SW 1271 (cell line): ENCODE measurements at regions not wholly inside any gene's neighbourhood (a gene's known extent, or its start where the extent isn't known, plus 50 kb on each side); places are given as distances from the start of the nearest gene placed in this dataset.
"Not testable (repeated sequence)": the region's sequence is repeated elsewhere in the genome, so short reads cannot be mapped to it uniquely, and the experiment has no call there.

ENCODE experiments used
- DNase-seq, 2 experiments: peaks; one replicate each; lab custom pipeline; 2025; lab: John Stamatoyannopoulos, UW

DNA sequence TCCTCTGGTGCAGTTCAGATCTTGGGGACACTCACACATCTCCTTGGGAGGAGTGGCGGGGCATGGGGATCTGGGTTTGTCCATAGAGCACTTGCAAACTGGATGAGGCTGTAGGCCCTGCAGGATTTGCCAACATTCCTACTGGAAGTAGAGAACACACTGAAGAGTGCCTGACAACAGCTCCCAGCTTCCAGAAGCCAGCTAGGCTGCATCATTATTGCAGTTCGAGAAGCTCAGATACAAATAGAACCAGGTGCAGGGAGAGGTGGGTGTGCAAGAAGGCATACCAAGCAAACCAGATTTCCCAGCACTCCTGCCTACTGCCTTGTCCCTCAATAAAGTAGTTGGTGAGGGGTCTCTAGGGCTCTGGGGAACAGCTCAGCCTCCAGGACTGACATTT is 52.5 kb downstream of the RHOB start:
- no peak for DNase-seq

GRCh38 chr2:20501974-20502373 is 55.1 kb downstream of the RHOB start:
- no peak for DNase-seq

DNA sequence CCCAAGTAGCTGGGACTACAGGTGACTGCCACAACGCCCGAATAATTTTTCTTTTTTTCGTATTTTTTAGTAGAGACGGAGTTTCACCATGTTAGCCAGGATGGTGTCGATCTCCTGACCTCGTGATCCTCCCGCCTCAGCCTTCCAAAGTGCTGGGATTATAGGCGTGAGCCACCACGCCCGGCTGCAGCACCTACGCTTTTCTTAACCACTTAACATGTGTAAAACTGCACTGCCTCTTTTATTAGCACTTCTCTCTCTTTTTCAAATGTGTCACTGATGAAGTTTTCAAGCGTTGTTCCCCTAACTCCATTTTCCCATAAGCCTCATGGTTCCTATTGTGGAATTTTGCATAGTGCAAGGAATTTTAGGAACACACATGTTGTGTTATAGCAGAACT is 55.6 kb downstream of the RHOB start:
- not testable (repeated sequence) for DNase-seq

DNA sequence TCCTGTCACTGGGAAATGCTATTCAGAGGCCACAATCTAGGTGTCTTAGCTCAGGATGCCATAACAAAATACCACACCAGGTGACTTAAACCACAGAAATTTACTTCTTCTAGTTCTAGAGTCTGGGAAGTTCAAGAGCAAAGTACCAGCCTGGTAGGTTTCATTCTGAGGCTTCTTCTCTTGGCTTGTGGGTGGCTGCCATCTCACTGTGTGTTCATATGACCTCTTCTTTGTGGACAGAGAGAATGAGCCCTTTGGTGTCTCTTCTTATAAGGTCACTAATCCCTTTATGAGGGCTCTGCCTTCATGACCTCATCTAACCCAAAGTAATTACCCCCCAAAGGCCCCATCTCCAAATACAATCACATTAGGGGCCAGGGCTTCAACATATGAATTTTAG is 57.3 kb downstream of the RHOB start:
- DNase-seq: no peak

GRCh38 chr2:20506201-20506685 is 59.4 kb downstream of the RHOB start:
- no peak for DNase-seq

DNA sequence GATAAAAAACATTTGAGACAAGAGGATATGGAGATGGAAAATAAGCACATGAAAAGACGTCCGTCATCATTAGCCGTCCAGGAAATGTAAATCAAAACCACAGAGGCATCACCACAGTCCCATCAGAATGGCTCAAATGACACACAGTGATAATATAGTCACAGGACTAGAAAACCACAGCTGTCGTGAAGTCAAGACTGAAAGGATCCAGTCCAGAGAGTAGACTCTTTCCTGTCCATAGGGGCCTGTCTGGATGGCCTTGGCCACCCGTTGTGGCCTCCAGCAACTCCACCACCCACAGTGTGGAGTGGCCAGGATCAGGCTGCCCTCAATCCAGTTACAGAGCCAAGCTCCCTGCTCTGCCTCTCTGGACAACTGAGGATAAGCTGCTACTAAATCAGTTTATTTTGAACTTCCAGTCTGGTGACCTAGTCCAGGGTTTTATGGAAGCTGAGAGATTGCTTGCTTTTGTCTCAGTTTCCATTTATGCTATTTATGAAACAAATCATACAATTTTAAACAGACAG is 60.4 kb downstream of the RHOB start:
- DNase-seq: no peak

GRCh38 chr2:20507711-20508110 is 60.8 kb downstream of the RHOB start:
- DNase-seq: no peak

DNA sequence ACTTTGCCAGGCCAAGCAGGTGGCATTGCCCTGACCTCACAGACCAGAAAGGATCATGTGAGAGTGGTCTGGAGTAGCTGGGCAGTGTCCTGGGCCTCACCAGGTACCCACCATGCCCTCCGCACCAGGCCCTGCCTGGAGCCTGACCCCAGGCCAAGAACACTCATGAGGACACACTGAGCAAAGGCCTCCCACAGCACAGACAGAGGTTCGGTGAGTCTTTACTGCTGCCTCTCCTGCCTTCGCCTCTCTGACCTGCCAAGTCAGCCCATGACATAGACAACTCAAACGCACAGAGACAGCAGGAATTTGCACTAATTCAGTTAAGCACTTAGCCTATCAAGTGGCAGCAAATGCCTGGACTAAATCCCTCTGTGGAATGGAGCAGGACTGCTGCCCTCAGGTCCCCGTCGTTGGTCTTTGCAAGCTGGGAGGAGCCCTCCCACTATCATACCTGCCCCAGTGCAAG is 62.5 kb downstream of the RHOB start:
- no peak for DNase-seq

DNA sequence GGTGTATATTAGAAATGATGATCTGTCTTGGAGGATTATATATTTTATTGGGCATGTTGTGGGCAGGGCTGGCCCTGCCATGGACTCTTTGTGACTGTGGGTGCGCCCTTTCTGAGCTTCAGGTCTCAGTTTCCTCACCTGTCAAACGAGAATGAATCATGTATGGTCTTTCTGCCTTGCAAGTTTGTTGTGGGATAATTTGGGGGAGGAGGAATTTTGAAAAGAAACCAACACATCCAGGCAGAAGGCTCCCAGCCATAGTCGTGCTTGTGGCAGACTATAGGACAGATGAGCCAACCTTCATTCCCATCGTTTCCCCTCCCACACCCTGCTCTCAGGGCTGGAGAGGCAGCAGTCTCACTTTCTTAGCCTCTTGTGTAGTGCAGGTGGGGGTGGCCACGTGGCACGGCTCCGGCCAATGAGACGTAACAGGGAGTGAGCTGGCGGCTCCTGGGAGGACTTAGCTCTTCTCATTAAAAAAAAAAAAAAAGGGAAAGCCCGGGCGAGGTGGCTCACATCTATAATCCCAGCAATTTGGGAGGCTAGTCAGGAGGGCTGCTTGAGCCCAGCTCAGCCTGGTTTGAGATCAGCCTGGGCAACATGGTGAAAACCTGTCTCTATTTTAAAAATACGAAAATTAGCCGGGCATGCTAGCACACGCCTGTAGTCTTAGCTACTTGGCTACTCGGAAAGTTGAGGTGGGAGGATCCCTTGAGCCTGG is 63.1 kb downstream of the RHOB start:
- no peak for DNase-seq

GRCh38 chr2:20511130-20511529 is 64.3 kb downstream of the RHOB start:
- no peak for DNase-seq

- DNase-seq: no peak
Observed at GRCh38 chr2:20512061-20512605, 65.3 kb downstream of the RHOB start.

- no peak for DNase-seq
Observed at GRCh38 chr2:20513946-20514345, 67.1 kb downstream of the RHOB start.

GRCh38 chr2:20514596-20515269 is 67.9 kb downstream of the RHOB start:
- peak; percentile 58 to 59 for DNase-seq

GRCh38 chr2:20515290-20516220 is 68.7 kb downstream of the RHOB start:
- no peak for DNase-seq

- no peak for DNase-seq
Observed at GRCh38 chr2:20516291-20516645, 69.4 kb downstream of the RHOB start.

GRCh38 chr2:20516646-20517341 is 69.9 kb downstream of the RHOB start:
- DNase-seq: no peak

DNA sequence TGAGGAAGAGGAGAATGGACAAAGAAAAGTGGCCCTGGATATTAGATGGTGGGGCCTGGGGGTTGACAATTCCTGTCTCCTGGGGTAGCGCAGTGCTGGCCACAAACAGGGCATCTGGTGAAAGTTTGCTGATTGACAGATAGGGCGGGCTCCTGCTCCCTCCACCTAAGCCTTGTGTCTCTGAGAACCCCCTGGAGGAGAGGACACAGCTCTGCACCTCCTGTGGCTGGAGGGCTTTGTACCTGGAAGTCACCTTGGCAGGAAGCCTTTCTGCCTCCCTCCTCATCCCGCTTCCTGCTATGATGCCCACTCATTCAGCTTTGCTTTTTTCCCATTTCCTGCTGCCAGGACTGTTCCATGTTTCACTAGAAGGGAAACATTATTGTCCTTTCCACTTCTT is 72.4 kb downstream of the RHOB start:
- DNase-seq: no peak

DNA sequence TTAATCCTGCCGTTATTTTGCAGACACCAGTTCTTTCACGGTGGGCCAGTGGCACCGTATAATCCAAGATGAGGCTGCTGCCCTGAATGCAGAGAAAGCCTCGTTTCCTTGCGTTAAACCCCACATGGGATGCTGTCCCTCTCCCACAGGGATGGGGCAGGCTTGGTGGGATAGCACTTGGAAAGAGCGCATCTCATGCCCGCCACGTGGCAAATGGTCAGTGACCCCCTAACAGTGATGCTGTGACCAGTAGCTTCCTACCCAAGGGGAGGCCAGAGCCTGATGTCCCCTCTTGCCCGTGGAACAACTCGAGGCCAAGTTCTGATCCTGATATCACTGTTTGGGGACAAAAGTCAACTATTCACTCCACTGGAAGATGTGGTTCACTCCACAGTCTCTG is 73.3 kb downstream of the RHOB start:
- no peak for DNase-seq

- no peak for DNase-seq
Observed at GRCh38 chr2:20521193-20521592, 74.3 kb downstream of the RHOB start.

GRCh38 chr2:20521682-20522189 is 74.9 kb downstream of the RHOB start:
- no peak for DNase-seq
